HG03571 (cell line): ENCODE measurements at regions not wholly inside any gene's neighbourhood (a gene's known extent, or its start where the extent isn't known, plus 50 kb on each side); places are given as distances from the start of the nearest gene placed in this dataset.
"Not testable (repeated sequence)": the region's sequence is repeated elsewhere in the genome, so short reads cannot be mapped to it uniquely, and the experiment has no call there.

ENCODE experiments used
- ATAC-seq: cut with Tn5 transposase; IDR thresholded peaks from one replicate; pipeline ENCODE4 v1.9.1; 2021; ENCODE audit not compliant: unreplicated experiment

GRCh38 chr10:29804025-29804852, 169.5 kb upstream of the SVIL start:
- ATAC-seq, result no peak

- ATAC-seq, result no peak
Measured at GRCh38 chr10:29802171-29802570, 167.4 kb upstream of the SVIL start.

GRCh38 chr10:29798921-29799690, 164.3 kb upstream of the SVIL start:
- no peak for ATAC-seq

GRCh38 chr10:29797616-29798015, 162.8 kb upstream of the SVIL start:
- no peak for ATAC-seq

GRCh38 chr10:29795850-29796249, 161.1 kb upstream of the SVIL start:
- ATAC-seq, result no peak

- ATAC-seq, result no peak
Measured at GRCh38 chr10:29794776-29795611, 160.2 kb upstream of the SVIL start.

- no peak for ATAC-seq
Measured at GRCh38 chr10:29791773-29792172, 157.0 kb upstream of the SVIL start.

- no peak for ATAC-seq
Measured at GRCh38 chr10:29790207-29790606, 155.4 kb upstream of the SVIL start.

- ATAC-seq, result no peak
Measured at GRCh38 chr10:29788113-29788512, 153.3 kb upstream of the SVIL start.

GRCh38 chr10:29785701-29786100, 150.9 kb upstream of the SVIL start:
- ATAC-seq, result no peak

- ATAC-seq, result no peak
Measured at GRCh38 chr10:29784175-29784773, 149.5 kb upstream of the SVIL start.

GRCh38 chr10:29783201-29783947, 148.6 kb upstream of the SVIL start:
- no peak for ATAC-seq

GRCh38 chr10:29780639-29781038, 145.9 kb upstream of the SVIL start:
- ATAC-seq, result no peak

GRCh38 chr10:29780096-29780495, 145.3 kb upstream of the SVIL start:
- ATAC-seq, result no peak

- no peak for ATAC-seq
Measured at GRCh38 chr10:29776246-29776645, 141.5 kb upstream of the SVIL start.

GRCh38 chr10:29774475-29774874, 139.7 kb upstream of the SVIL start:
- ATAC-seq, result no peak

- ATAC-seq, result no peak
Measured at GRCh38 chr10:29773675-29774091, 138.9 kb upstream of the SVIL start.

- ATAC-seq, result no peak
Measured at GRCh38 chr10:29772403-29772802, 137.6 kb upstream of the SVIL start.

GRCh38 chr10:29771376-29771775, 136.6 kb upstream of the SVIL start:
- no peak for ATAC-seq

- ATAC-seq, result not testable (repeated sequence)
Measured at GRCh38 chr10:29769277-29769676, 134.5 kb upstream of the SVIL start.
